GM10266 (cell line): ENCODE measurements at regions not wholly inside any gene's neighbourhood (a gene's known extent, or its start where the extent isn't known, plus 50 kb on each side); places are given as distances from the start of the nearest gene placed in this dataset.

ENCODE experiments used
- DNase-seq: peaks from one replicate; pipeline ENCODE4 v3.0.0; 2012; ENCODE audit errors: extremely low spot score
- CTCF ChIP-seq: IDR thresholded peaks from 2 replicates; pipeline ENCODE4 v1.5.1; 2012; ENCODE audit warnings: mild to moderate bottlenecking, low read depth; ENCODE audit not compliant: control insufficient read depth, insufficient read depth; ENCODE audit errors: missing control alignments

GRCh38 chr22:49713003-49713402 is 114.7 kb downstream of the BRD1 start:
- no peak for DNase-seq
- TF ChIP-seq CTCF, result no peak

DNA sequence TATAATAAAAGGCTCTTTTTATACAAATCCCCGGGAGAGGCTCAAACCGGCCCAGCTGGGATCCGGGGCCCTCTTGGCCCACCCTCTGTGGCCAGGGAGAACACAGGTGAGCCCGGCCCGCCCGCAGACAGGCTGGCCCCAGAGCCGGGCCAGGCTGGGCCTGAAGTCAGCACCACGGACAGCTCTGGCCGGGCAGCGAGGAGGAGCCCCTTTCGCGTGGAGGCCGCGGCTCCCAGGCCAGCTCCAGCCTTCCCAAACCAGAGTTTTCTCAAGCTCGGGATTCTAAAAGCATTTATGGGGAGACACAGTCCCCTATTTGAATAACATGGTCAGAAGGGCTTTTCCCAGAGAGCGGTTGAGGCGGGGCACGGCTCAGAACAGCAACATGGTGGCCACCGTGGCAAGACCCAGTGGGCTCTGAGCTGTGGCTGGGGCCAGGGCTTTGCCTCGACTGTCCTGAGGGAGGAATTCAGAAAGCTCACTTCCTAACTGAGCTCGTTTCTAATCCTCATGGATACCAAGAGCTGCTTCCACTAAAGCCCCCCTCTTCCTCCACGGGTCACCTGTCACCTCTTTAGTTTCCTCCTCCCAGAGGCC is 115.4 kb downstream of the BRD1 start:
- no peak for TF ChIP-seq CTCF
- no peak for DNase-seq

DNA sequence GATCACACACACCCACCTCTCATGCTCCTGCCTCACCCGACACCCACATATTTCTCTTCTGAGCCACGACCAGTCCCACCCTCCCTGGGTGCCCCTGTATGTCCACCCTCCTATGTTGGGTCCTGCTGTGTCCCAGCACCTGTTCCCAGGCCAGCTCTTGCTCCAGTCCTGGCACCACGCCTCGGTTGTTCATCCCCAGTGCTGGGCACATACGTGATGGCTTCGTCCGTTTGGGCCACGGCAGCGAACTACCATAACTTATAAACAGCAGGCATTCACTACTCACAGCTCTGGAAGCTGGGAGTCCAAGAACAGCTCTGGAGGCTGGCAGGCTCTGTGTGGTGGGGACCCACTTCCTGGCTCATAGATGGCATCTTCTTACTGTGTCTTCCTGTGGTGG is 116.9 kb downstream of the BRD1 start:
- DNase-seq, result no peak
- no peak for TF ChIP-seq CTCF

GRCh38 chr22:49709464-49709863 is 118.2 kb downstream of the BRD1 start:
- no peak for TF ChIP-seq CTCF
- DNase-seq, result no peak

DNA sequence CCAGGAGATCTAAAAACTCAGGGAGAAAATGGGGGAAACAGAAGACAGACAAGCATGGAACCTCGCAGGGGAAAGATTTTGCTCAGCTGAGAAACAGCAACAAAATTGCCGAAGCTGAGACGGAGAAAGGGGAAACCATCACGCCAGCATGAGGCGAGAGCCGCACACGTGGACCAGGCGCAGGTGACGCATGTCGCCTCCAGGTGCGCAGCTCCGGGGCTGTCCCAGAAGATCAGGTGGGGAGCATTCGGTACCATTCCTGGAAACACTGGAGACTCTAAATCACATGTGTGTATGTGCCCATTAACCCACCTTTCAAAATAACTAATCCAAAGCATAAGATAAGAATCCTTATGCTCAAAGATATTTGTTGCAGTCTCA is 121.7 kb downstream of the BRD1 start:
- TF ChIP-seq CTCF, result no peak
- no peak for DNase-seq

DNA sequence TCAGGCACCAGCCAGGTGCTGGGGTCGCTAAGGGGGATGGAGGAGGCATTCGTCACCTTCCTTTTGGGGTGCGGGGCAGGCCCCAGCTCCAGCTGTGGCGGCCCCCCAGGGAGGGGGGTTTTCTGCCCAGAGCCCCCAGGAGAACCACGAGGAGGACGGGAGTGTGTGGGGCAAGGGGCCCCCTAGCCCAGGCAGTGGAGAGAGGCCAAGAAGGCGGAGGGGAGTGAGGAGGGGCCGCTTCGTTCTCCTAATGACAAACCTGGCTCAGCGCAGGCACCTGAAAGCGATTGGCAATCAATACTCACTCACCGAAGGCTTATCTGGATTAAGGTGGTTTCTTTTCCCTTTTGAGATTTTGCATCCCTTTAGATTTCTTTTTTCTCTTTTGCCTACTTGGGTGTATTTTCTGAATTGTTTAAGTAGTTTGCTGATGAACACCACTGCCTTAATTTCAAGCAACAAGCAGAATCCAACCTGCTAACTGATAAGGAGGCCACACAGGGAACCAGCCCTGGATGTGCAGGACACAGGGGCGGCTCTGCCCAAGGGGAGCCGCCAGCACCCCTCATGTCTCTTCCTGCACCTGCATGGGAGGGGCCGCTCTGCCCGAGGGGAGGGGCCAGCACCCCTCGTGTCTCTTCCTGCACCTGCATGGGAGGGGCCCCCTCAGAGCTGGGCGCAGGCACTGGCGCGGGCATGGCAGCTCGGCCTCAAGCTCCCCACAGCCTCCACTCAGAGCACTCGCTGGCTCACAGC is 122.3 kb downstream of the BRD1 start:
- DNase-seq, result no peak
- TF ChIP-seq CTCF, result no peak
